Retinal pigment epithelial cell (primary cell): ENCODE measurements at regions not wholly inside any gene's neighbourhood (a gene's known extent, or its start where the extent isn't known, plus 50 kb on each side); places are given as distances from the start of the nearest gene placed in this dataset.

Experiments
- DNase-seq: peaks from one replicate; pipeline ENCODE4 v3.0.0-alpha.2; 2010; ENCODE audit warnings: low read depth
- H3K4me3 ChIP-seq: 2 replicates; pipeline ENCODE4 v1.5.1; 2011; ENCODE audit warnings: mild to moderate bottlenecking, low read length, control low read depth, moderate library complexity
- CTCF ChIP-seq: conservative IDR thresholded peaks from 2 replicates; pipeline ENCODE4 v1.5.1; 2011; ENCODE audit warnings: low read depth, low read length, control low read depth, inconsistent platforms

GRCh38 chr6:102660303-102660702, 1266.8 kb downstream of the GRIK2 start:
- no peak for TF ChIP-seq CTCF
- no peak overlapping the region for H3K4me3 ChIP-seq
- DNase-seq: no peak

GRCh38 chr6:102655823-102656222, 1262.3 kb downstream of the GRIK2 start:
- no peak for DNase-seq
- TF ChIP-seq CTCF: no peak
- H3K4me3 ChIP-seq: no peak overlapping the region

GRCh38 chr6:102641426-102641825, 1247.9 kb downstream of the GRIK2 start:
- H3K4me3 ChIP-seq: no peak overlapping the region
- DNase-seq: no peak
- TF ChIP-seq CTCF: no peak

- DNase-seq: no peak
- no peak for TF ChIP-seq CTCF
- no peak overlapping the region for H3K4me3 ChIP-seq
Measured at GRCh38 chr6:102631921-102632320, 1238.4 kb downstream of the GRIK2 start.

- DNase-seq: peak; percentile 2
- no peak for TF ChIP-seq CTCF
- H3K4me3 ChIP-seq: no peak overlapping the region
Measured at GRCh38 chr6:102623201-102623600, 1229.7 kb downstream of the GRIK2 start.

GRCh38 chr6:102619585-102619984, 1226.1 kb downstream of the GRIK2 start:
- TF ChIP-seq CTCF: peak; percentile 69
- H3K4me3 ChIP-seq: no peak overlapping the region
- peak; percentile 5 for DNase-seq

- H3K4me3 ChIP-seq: no peak overlapping the region
- no peak for DNase-seq
- TF ChIP-seq CTCF: no peak
Measured at GRCh38 chr6:102582569-102582968, 1189.1 kb downstream of the GRIK2 start.
